AG04449 (cell line): ENCODE measurements at regions not wholly inside any gene's neighbourhood (a gene's known extent, or its start where the extent isn't known, plus 50 kb on each side); places are given as distances from the start of the nearest gene placed in this dataset.

Source experiments
- CTCF ChIA-PET: fragments of 350-600 bp; formaldehyde crosslinking; extraction: SDS; loops from one replicate; lab custom pipeline; 2021; ENCODE audit warnings: antibody characterized with exemption; lab: Yijun Ruan, JAX
- POLR2A ChIA-PET: fragments of 400-600, 350-600 bp; formaldehyde crosslinking; extraction: SDS; loops from one replicate; lab custom pipeline; 2020; ENCODE audit warnings: antibody characterized with exemption, inconsistent platforms; lab: Yijun Ruan, JAX
- DNase-seq: peaks from one replicate; pipeline ENCODE4 v3.0.0-alpha.2; 2010; ENCODE audit warnings: low read depth, low spot score
- H3K4me3 ChIP-seq: 2 replicates; pipeline ENCODE4 v1.5.1; 2011; ENCODE audit warnings: low read depth, mild to moderate bottlenecking, control low read depth, low read length
- CTCF ChIP-seq: IDR thresholded peaks from one replicate; pipeline ENCODE4 v1.5.1; 2011; ENCODE audit warnings: mild to moderate bottlenecking, moderate library complexity, low read length, control low read depth, inconsistent platforms; ENCODE audit not compliant: insufficient read depth; ENCODE audit errors: missing control alignments

GRCh38 chr7:97351488-97351887, 234.0 kb downstream of the SDHAF3 start:
- H3K4me3 ChIP-seq = no peak overlapping the region
- POLR2A ChIA-PET = no interaction called here
- DNase-seq = no peak
- CTCF ChIA-PET = no interaction called here
- TF ChIP-seq CTCF = no peak

- TF ChIP-seq CTCF = no peak
- CTCF ChIA-PET = no interaction called here
Observed at GRCh38 chr7:97357459-97357858, 240.0 kb downstream of the SDHAF3 start.

GRCh38 chr7:97372882-97373281, 255.4 kb downstream of the SDHAF3 start:
- CTCF ChIA-PET = no interaction called here
- POLR2A ChIA-PET = no interaction called here
- DNase-seq = no peak
- H3K4me3 ChIP-seq = no peak overlapping the region
- no peak for TF ChIP-seq CTCF

More at GRCh38 chr7:97357459-97357858, 240.0 kb downstream of the SDHAF3 start:
- POLR2A ChIA-PET = no interaction called here
- H3K4me3 ChIP-seq = no peak overlapping the region
- DNase-seq = no peak

GRCh38 chr7:97373736-97374135, 256.2 kb downstream of the SDHAF3 start:
- POLR2A ChIA-PET = no interaction called here
- no peak overlapping the region for H3K4me3 ChIP-seq
- no peak for TF ChIP-seq CTCF
- DNase-seq = no peak
- CTCF ChIA-PET = no interaction called here

- POLR2A ChIA-PET = no interaction called here
- no peak for DNase-seq
Observed at GRCh38 chr7:97377713-97378112, 260.2 kb downstream of the SDHAF3 start.

GRCh38 chr7:97381815-97382554, 264.5 kb downstream of the SDHAF3 start:
- ChIA-PET POLR2A (no interaction called here), CTCF (no interaction called here)
- TF ChIP-seq CTCF = no peak
- DNase-seq = no peak
- H3K4me3 ChIP-seq = no peak overlapping the region

More at GRCh38 chr7:97377713-97378112, 260.2 kb downstream of the SDHAF3 start:
- H3K4me3 ChIP-seq = no peak overlapping the region
- no peak for TF ChIP-seq CTCF
- CTCF ChIA-PET = no interaction called here
